HepG2 (cell line): ENCODE measurements at regions not wholly inside any gene's neighbourhood (a gene's known extent, or its start where the extent isn't known, plus 50 kb on each side); places are given as distances from the start of the nearest gene placed in this dataset.
A peak's percentile ranks its signal among the peaks of the same experiment; 100 is the strongest.

Experiments used
- ATAC-seq: fragments of 200-7000 bp; cut with Tn5 transposase; 3 replicates; pipeline ENCODE4 v1.9.1; 2020; ENCODE audit warnings: mild to moderate bottlenecking, moderate library complexity
- BruUV-seq: library from RNA; stranded (reverse); fragments of 400-500 nt; replicated peaks from 2 replicates; lab custom pipeline; 2021; lab: Mats Ljungman, UMichigan
- CTCF ChIA-PET: fragments of 300-600 bp; formaldehyde crosslinking; extraction: SDS; loops from one replicate; lab custom pipeline; 2021; ENCODE audit warnings: low total read pairs, inconsistent platforms, low intra/inter-chr PET ratio; lab: Yijun Ruan, JAX
- POLR2A ChIA-PET: fragments of 350-600 bp; sonication (Branson Sonifier 250); formaldehyde crosslinking; loops from one replicate; lab custom pipeline; 2020; ENCODE audit warnings: antibody characterized with exemption, inconsistent platforms; lab: Yijun Ruan, JAX
- DNase-seq: peaks from one replicate; pipeline ENCODE4 v3.0.0-alpha.2; 2015; ENCODE audit warnings: low spot score
- FAIRE-seq: peaks from 3 replicates; lab custom pipeline; 2011; peaks lifted over from hg19 to GRCh38; lab: Jason Lieb, UNC
- H2AFZ ChIP-seq: one replicate; pipeline ENCODE4 v1.6.1; 2011; ENCODE audit warnings: low read length, inconsistent platforms
- H3K27ac ChIP-seq: fragments of 300-600 bp; 3 replicates; pipeline ENCODE4 v1.8.0; 2011; ENCODE audit warnings: mixed run types, mild to moderate bottlenecking, mixed read lengths, low read length, inconsistent platforms; ENCODE audit not compliant: insufficient read depth; ENCODE audit errors: extremely low read length
- H3K27me3 ChIP-seq, 2 experiments: fragments of 200-600 bp in 1 of 2; 2 replicates in 1 of 2; 3 replicates in 1 of 2; pipeline versions ENCODE4 v1.6.0 to v1.8.0; 2011; ENCODE audit warnings: low read length in 2 of 2, mild to moderate bottlenecking in 2 of 2, moderate library complexity in 2 of 2, inconsistent platforms in 1 of 2; ENCODE audit not compliant: insufficient read depth in 2 of 2, control insufficient read depth in 1 of 2
- H3K36me3 ChIP-seq, 2 experiments: fragments of 200-600 bp in 1 of 2; replicated peaks in 1 of 2; 2 replicates in 1 of 2; 3 replicates in 1 of 2; pipeline versions ENCODE4 v1.5.1 to v1.8.0; 2011; ENCODE audit warnings: low read length in 2 of 2, inconsistent platforms in 1 of 2; ENCODE audit not compliant: insufficient read depth in 2 of 2, control insufficient read depth in 1 of 2
- H3K4me1 ChIP-seq: 2 replicates; pipeline ENCODE4 v1.5.1; 2012; ENCODE audit warnings: low read length, inconsistent platforms; ENCODE audit not compliant: insufficient read depth
- H3K4me2 ChIP-seq: 2 replicates; pipeline ENCODE4 v1.6.0; 2011; ENCODE audit warnings: low read depth, low read length, inconsistent platforms
- H3K4me3 ChIP-seq, 3 experiments: fragments of 200-600 bp in 1 of 3; sonication (generic), shearing (Covaris generic) in 1 of 3; replicated peaks in 1 of 3; 2 replicates each; pipeline ENCODE4 v1.5.1; 2011 to 2016; ENCODE audit warnings: low read length in 3 of 3, inconsistent platforms in 2 of 3, low read depth in 2 of 3, mild to moderate bottlenecking in 2 of 3, control low read depth in 1 of 3, mixed read lengths in 1 of 3; ENCODE audit not compliant: insufficient read depth in 1 of 3
- H3K79me2 ChIP-seq: one replicate; pipeline ENCODE4 v1.6.1; 2011; ENCODE audit warnings: low read length, inconsistent platforms; ENCODE audit not compliant: insufficient read depth
- H3K9ac ChIP-seq: 2 replicates; pipeline ENCODE4 v1.6.0; 2011; ENCODE audit warnings: mild to moderate bottlenecking, low read depth, low read length, inconsistent platforms; ENCODE audit not compliant: insufficient read depth
- H3K9me3 ChIP-seq: 2 replicates; pipeline ENCODE4 v1.5.1; 2012; ENCODE audit warnings: mild to moderate bottlenecking, low read length
- H4K20me1 ChIP-seq: 2 replicates; pipeline ENCODE4 v1.6.0; 2011; ENCODE audit warnings: inconsistent platforms, mild to moderate bottlenecking, low read length, moderate library complexity; ENCODE audit not compliant: insufficient read depth
- GABPB1 ChIP-seq: IDR thresholded peaks from 2 replicates; pipeline ENCODE4 v1.6.1; 2016; ENCODE audit warnings: mild to moderate bottlenecking, missing genetic modification reagents, moderate library complexity, missing compliant biosample characterization
- HNRNPK ChIP-seq: fragments of 200-400 bp; formaldehyde crosslinking; IDR thresholded peaks from 2 replicates; pipeline ENCODE4 v1.6.1; 2018; ENCODE audit warnings: low read length, low read depth, moderate library complexity, mild to moderate bottlenecking; ENCODE audit not compliant: poor library complexity, severe bottlenecking
- HNRNPL ChIP-seq: fragments of 200-400 bp; formaldehyde crosslinking; IDR thresholded peaks from 2 replicates; pipeline ENCODE4 v1.6.1; 2017; ENCODE audit warnings: mild to moderate bottlenecking, low read depth, low read length
- KDM1A ChIP-seq: IDR thresholded peaks from 2 replicates; pipeline ENCODE4 v1.6.1; 2016; ENCODE audit warnings: missing compliant biosample characterization
- MAFG ChIP-seq: sonication (generic); formaldehyde crosslinking; IDR thresholded peaks from 2 replicates; pipeline ENCODE4 v1.5.1; 2020; ENCODE audit warnings: mild to moderate bottlenecking, missing genetic modification reagents
- NR2C2 ChIP-seq: sonication (generic); formaldehyde crosslinking; IDR thresholded peaks from 2 replicates; pipeline ENCODE4 v1.4.0; 2020; ENCODE audit warnings: missing genetic modification reagents, mild to moderate bottlenecking, moderate library complexity, borderline replicate concordance
- RBAK ChIP-seq: sonication (generic); formaldehyde crosslinking; IDR thresholded peaks from 2 replicates; pipeline ENCODE4 v1.5.1; 2020; ENCODE audit warnings: mild to moderate bottlenecking, missing genetic modification reagents
- RCOR2 ChIP-seq: IDR thresholded peaks from 2 replicates; pipeline ENCODE4 v1.6.1; 2016; ENCODE audit warnings: missing biosample characterization, missing genetic modification reagents
- SRY ChIP-seq: sonication (generic); formaldehyde crosslinking; IDR thresholded peaks from 2 replicates; pipeline ENCODE4 v1.8.0; 2022; ENCODE audit warnings: mild to moderate bottlenecking, missing genetic modification reagents
- ZNF124 ChIP-seq: sonication (generic); formaldehyde crosslinking; IDR thresholded peaks from 2 replicates; pipeline ENCODE4 v1.4.0; 2020; ENCODE audit warnings: missing genetic modification reagents
- ZNF263 ChIP-seq: sonication (generic); formaldehyde crosslinking; IDR thresholded peaks from 2 replicates; pipeline ENCODE4 v1.4.0; 2020; ENCODE audit warnings: missing genetic modification reagents
- ZNF292 ChIP-seq: sonication (generic); formaldehyde crosslinking; IDR thresholded peaks from 2 replicates; pipeline ENCODE4 v1.8.1; 2022; ENCODE audit warnings: mild to moderate bottlenecking, low read depth, missing genetic modification reagents, borderline replicate concordance
- ZNF326 ChIP-seq: sonication (generic); formaldehyde crosslinking; IDR thresholded peaks from 2 replicates; pipeline ENCODE4 v1.4.0; 2020; ENCODE audit warnings: missing genetic modification reagents, borderline replicate concordance
- ZNF501 ChIP-seq: sonication (generic); formaldehyde crosslinking; IDR thresholded peaks from 2 replicates; pipeline ENCODE4 v1.5.1; 2020; ENCODE audit warnings: mild to moderate bottlenecking, moderate library complexity, missing genetic modification reagents
- WGBS: methylation state at CpG from one replicate; pipeline ENCODE4 v1.1.6; 2017; ENCODE audit warnings: low lambda C conversion rate; 5-methylcytosine and 5-hydroxymethylcytosine counted together
- in situ Hi-C: cut with HindIII; loops from 2 replicates; pipeline ENCODE4 v1.10.0; 2017; ENCODE audit warnings: low pct_unique_long_range_greater_than_20kb; ENCODE audit not compliant: extremely low pct_ligation_motif_present
- intact Hi-C: fragments of 100-400 bp; cut with micrococcal nuclease; formaldehyde crosslinking; loops from one replicate; pipeline ENCODE4 v1.10.0; 2022; ENCODE audit not compliant: unreplicated experiment

DNA sequence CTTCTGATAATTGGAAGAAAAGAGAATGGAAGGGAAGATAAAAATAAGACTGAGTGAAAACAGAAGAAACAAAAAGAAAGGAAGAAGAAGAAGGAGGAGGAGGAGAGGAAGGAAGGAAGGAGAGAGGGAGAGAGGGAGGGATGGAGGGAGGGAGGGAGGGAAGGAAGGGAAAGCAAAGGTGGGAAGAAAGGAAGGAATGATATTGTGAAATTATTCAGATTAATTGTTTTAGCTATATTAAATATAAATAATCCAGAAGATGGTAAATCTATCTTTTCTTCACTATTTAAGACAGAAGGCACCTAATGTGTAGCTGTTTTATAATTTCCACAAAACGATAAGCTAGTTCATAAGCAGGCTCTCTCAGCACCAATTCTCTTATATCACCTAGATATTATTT lies 191.3 kb upstream of the LRRC7 start:
- no peak for FAIRE-seq
- in situ Hi-C loops, result no loop called here
- POLR2A ChIA-PET, result no interaction called here

DNA sequence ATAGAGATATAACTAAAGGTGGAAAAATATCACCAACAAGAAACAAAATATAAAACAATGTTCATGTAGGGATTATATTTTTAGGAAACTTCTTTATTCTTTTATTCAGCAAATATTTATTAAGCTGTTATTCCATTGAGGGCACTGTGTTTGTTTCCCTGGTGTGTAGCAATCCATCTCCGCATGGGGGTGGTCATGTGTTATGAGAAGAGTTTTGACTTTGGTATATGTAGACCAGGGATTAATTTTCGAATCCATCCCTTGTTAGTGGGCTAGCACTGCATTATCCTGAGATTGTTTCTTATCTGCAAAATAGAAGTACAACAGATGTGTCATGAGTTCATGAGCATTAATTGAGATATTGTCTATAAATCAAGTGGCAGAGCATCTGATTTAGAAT lies 190.2 kb upstream of the LRRC7 start:
- in situ Hi-C loops, result no loop called here
- 3% methylated on average over 2 of the region's 2 CpGs for WGBS
- POLR2A ChIA-PET, result no interaction called here
- TF ChIP-seq MAFG (no peak), KDM1A (CRISPR knock-in tag) (no peak), ZNF326 (CRISPR knock-in tag) (no peak), HNRNPL (no peak), GABPB1 (no peak), ZNF501 (no peak), ZNF263 (CRISPR knock-in tag) (no peak), RBAK (CRISPR knock-in tag) (no peak), ZNF124 (CRISPR knock-in tag) (no peak), ZNF292 (CRISPR knock-in tag) (no peak), SRY (CRISPR knock-in tag) (no peak), NR2C2 (CRISPR knock-in tag) (no peak)

More for the DNA sequence above, 191.3 kb upstream of the LRRC7 start:
- ATAC-seq, result no peak
- Histone ChIP-seq H3K27me3 (no peaks in the 10 kb centered on the region), H3K9ac (no peak overlapping the region), H3K36me3 (no peaks in the 10 kb centered on the region), H3K4me1 (no peaks in the 10 kb centered on the region), H3K9me3 (peaks cover 71% of the 10 kb centered on the region), H2AFZ (no peak overlapping the region), H3K4me3 (no peak overlapping the region), H3K4me2 (no peak overlapping the region), H4K20me1 (no peaks in the 10 kb centered on the region), H3K79me2 (no peaks in the 10 kb centered on the region), H3K27ac (no peak overlapping the region)
- no TSS peak for BruUV-seq
- intact Hi-C loops, result loop anchor here (10.0 kb wide), 1 partner anchor 328 kb away; no protein-coding TSS in a partner anchor
- 0% methylated on average over 1 of the region's 1 CpG for WGBS
- CTCF ChIA-PET, result no interaction called here
- DNase-seq, result no peak
- peak; percentile 82 for TF ChIP-seq HNRNPK
- TF ChIP-seq RCOR2 (CRISPR knock-in tag), result no peak
- TF ChIP-seq, all 625 proteins: peak for 1

More for the DNA sequence above, 190.2 kb upstream of the LRRC7 start:
- intact Hi-C loops, result loop anchor here (10.0 kb wide), 1 partner anchor 327 kb away; no protein-coding TSS in a partner anchor
- ATAC-seq, result no peak
- peaks cover 68% of the 10 kb centered on the region for H3K9me3 ChIP-seq
- no peaks in the 10 kb centered on the region for H3K27me3 ChIP-seq
- no peak overlapping the region for H3K27ac ChIP-seq
- no peaks in the 10 kb centered on the region for H3K36me3 ChIP-seq
- BruUV-seq, result no TSS peak
- no peak overlapping the region for H3K4me3 ChIP-seq
- no peak overlapping the region for H3K4me2 ChIP-seq
- no peak for DNase-seq
- H3K4me1 ChIP-seq, result no peaks in the 10 kb centered on the region; the same call in 1 of the 2 replicates
- CTCF ChIA-PET, result no interaction called here
- H3K9ac ChIP-seq, result no peak overlapping the region
- no peaks in the 10 kb centered on the region for H4K20me1 ChIP-seq
- no peak overlapping the region for H2AFZ ChIP-seq
- no peak for FAIRE-seq
- no peaks in the 10 kb centered on the region for H3K79me2 ChIP-seq
